Activated CD8-positive, alpha-beta T cell treated with anti-CD3 and anti-CD28 coated beads, Interleukin-2, amount 10 ng/mL, durations not matched to agents 7 days and 5 days (primary cell): ENCODE measurements at regions not wholly inside any gene's neighbourhood (a gene's known extent, or its start where the extent isn't known, plus 50 kb on each side); places are given as distances from the start of the nearest gene placed in this dataset.
"Not testable (repeated sequence)": the region's sequence is repeated elsewhere in the genome, so short reads cannot be mapped to it uniquely, and the experiment has no call there.

Experiments
- ATAC-seq: fragments of 150-1000 bp; cut with Tn5 transposase; one replicate; pipeline ENCODE4 v1.10.0; 2021; ENCODE audit warnings: moderate library complexity
- CTCF ChIA-PET: fragments of 350-600 bp; sonication (Branson Sonifier 250); formaldehyde crosslinking; loops from one replicate; lab custom pipeline; 2021; ENCODE audit warnings: antibody characterized with exemption; lab: Charles Lee
- POLR2A ChIA-PET: fragments of 350-600 bp; sonication (Branson Sonifier 250); formaldehyde crosslinking; loops from one replicate; lab custom pipeline; 2021; ENCODE audit warnings: antibody characterized with exemption; lab: Charles Lee
- DNase-seq: peaks from one replicate; pipeline ENCODE4 v3.0.0-alpha.2; 2020
- H3K27ac Mint-ChIP-seq: one replicate; pipeline ENCODE4 v1.8.0; 2021; ENCODE audit warnings: mild to moderate bottlenecking, mixed read lengths
- H3K27me3 Mint-ChIP-seq: one replicate; pipeline ENCODE4 v1.8.0; 2021; ENCODE audit warnings: low read depth, mixed read lengths
- H3K36me3 Mint-ChIP-seq: one replicate; pipeline ENCODE4 v1.8.0; 2021; ENCODE audit warnings: low read depth, mixed read lengths
- H3K4me1 Mint-ChIP-seq: one replicate; pipeline ENCODE4 v1.8.0; 2021; ENCODE audit warnings: low read depth, mixed read lengths
- H3K4me3 Mint-ChIP-seq: one replicate; pipeline ENCODE4 v1.8.0; 2021; ENCODE audit warnings: mild to moderate bottlenecking, mixed read lengths
- H3K9me3 Mint-ChIP-seq: one replicate; pipeline ENCODE4 v1.8.0; 2022; ENCODE audit warnings: mixed read lengths; ENCODE audit not compliant: insufficient read depth

- ATAC-seq, result no peak
- H3K36me3 Mint-ChIP-seq, result no peaks in the 10 kb centered on the region
Observed at GRCh38 chrX:40893251-40893910, 158.0 kb upstream of the MED14 start.

DNA sequence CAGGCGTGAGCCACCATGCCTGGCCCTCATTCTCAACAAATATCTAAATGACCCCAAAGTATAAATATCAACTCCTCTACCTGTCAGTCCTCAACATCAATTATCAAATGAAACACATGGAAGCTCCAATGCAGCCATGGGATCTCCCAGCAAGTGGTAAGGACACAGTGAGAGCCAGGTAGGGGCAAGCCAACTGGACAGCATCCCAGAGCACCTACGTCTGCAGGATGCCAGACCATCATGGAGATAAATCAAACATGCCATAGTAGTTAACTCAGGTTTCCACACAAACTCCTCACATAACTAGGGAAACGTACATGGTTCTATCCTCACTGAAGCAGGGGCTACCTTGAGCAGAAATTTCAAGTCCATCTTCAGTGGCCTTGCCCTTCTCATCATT lies 159.9 kb upstream of the MED14 start:
- Mint-ChIP-seq H3K4me1 (no peaks in the 10 kb centered on the region), H3K36me3 (no peaks in the 10 kb centered on the region), H3K27me3 (no peaks in the 10 kb centered on the region), H3K27ac (no peak overlapping the region), H3K4me3 (no peak overlapping the region), H3K9me3 (peaks cover 9% of the 10 kb centered on the region)
- ChIA-PET POLR2A (no interaction called here), CTCF (interaction anchor here (1.1 kb wide), 1 partner anchor 18 kb away, joined by 3 read pairs; no protein-coding TSS in a partner anchor)
- ATAC-seq, result no peak
- no peak for DNase-seq

More at GRCh38 chrX:40893251-40893910, 158.0 kb upstream of the MED14 start:
- Mint-ChIP-seq H3K4me1 (no peaks in the 10 kb centered on the region), H3K9me3 (peaks cover 9% of the 10 kb centered on the region), H3K4me3 (no peak overlapping the region), H3K27me3 (no peaks in the 10 kb centered on the region), H3K27ac (no peak overlapping the region)
- DNase-seq, result no peak
- ChIA-PET CTCF (no interaction called here), POLR2A (no interaction called here)

GRCh38 chrX:40897718-40898270 lies 162.5 kb upstream of the MED14 start:
- ChIA-PET CTCF (no interaction called here), POLR2A (no interaction called here)
- Mint-ChIP-seq H3K36me3 (no peaks in the 10 kb centered on the region), H3K27me3 (peaks cover 3% of the 10 kb centered on the region), H3K4me3 (no peak overlapping the region), H3K27ac (no peak overlapping the region), H3K9me3 (no peaks in the 10 kb centered on the region), H3K4me1 (no peaks in the 10 kb centered on the region)
- ATAC-seq, result no peak
- no peak for DNase-seq

DNA sequence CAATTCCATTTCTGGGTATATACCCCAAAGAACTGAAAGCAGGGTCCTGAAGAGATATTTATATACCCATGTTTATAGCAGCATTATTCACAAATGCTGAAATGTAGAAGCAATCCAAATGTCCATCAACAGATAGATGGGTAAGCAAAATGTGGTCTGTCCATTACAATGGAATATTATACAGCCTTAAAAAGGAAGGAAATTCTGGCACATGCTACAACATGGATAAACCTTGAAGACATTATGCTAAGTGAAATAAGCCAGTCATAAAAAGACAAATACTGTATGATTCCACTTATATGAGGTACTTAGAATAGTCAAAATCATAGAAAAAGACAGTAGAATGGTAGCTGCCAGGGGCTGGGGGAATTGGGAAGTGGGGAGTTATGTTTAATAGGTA lies 169.4 kb upstream of the MED14 start:
- H3K9me3 Mint-ChIP-seq, POLR2A ChIA-PET, ATAC-seq, H3K4me3 Mint-ChIP-seq, H3K27ac Mint-ChIP-seq, CTCF ChIA-PET, H3K27me3 Mint-ChIP-seq, H3K4me1 Mint-ChIP-seq, H3K36me3 Mint-ChIP-seq, DNase-seq: not testable (repeated sequence)

GRCh38 chrX:40908026-40908425 lies 172.7 kb upstream of the MED14 start:
- Mint-ChIP-seq H3K27me3 (no peaks in the 10 kb centered on the region), H3K27ac (no peak overlapping the region), H3K4me3 (no peak overlapping the region), H3K36me3 (no peaks in the 10 kb centered on the region), H3K4me1 (no peaks in the 10 kb centered on the region), H3K9me3 (no peaks in the 10 kb centered on the region)
- ATAC-seq (no peak), DNase-seq (no peak)
- ChIA-PET CTCF (no interaction called here), POLR2A (no interaction called here)

- POLR2A ChIA-PET, result no interaction called here
- Mint-ChIP-seq H3K4me1 (no peaks in the 10 kb centered on the region), H3K4me3 (no peak overlapping the region), H3K9me3 (no peaks in the 10 kb centered on the region), H3K36me3 (no peaks in the 10 kb centered on the region), H3K27me3 (no peaks in the 10 kb centered on the region), H3K27ac (no peak overlapping the region)
- CTCF ChIA-PET, result no interaction called here
- ATAC-seq, result no peak
- no peak for DNase-seq
Observed at GRCh38 chrX:40908857-40909475, 173.6 kb upstream of the MED14 start.

DNA sequence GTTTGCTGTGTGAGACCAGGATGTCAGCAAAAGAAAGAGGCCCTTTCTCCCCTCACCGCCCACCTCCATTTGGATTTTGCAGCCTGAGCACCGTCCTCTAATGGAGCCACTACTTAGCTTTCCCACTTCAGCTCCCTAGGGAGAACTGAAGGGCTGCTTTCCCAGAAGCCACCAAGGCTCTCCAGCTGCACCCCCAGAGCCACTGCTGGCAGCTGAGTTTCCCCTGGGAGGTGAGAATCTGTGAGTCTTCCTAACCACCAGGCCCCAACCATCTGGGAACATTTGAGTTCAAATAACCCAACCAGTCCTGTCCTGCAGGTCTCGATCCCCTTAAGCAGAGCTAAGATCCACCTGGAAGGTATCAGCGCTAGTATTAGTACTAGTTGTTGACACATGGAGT lies 173.1 kb upstream of the USP9X start:
- no peaks in the 10 kb centered on the region for H3K27me3 Mint-ChIP-seq
- CTCF ChIA-PET, result no interaction called here
- H3K4me3 Mint-ChIP-seq, result no peak overlapping the region
- H3K4me1 Mint-ChIP-seq, result no peaks in the 10 kb centered on the region
- no peaks in the 10 kb centered on the region for H3K36me3 Mint-ChIP-seq
- DNase-seq (no peak), ATAC-seq (no peak)
- H3K27ac Mint-ChIP-seq, result no peak overlapping the region
- no peaks in the 10 kb centered on the region for H3K9me3 Mint-ChIP-seq
- POLR2A ChIA-PET, result interaction anchor here (0.6 kb wide), 1 partner anchor 28 kb away, joined by 3 read pairs; no protein-coding TSS in a partner anchor

DNA sequence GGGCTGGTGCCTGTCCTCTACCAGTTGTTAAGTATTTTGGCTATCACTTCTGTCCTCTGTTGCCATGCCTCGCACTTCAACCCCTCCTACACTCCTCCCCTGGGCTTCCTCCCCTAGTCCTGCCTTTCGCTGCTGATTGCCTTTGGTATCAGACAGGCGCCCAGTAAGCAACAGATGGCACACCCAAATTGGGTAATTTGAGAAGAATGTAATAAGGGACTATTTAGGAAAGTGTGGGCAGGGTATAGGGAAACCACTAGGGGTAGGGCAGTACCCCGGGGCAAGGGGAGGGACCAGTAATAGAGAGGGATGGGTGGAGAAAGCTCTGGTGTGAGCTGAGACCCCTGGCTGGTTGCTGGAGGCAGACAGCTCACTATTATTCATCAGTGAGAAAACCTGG lies 172.7 kb upstream of the USP9X start:
- no peaks in the 10 kb centered on the region for H3K4me1 Mint-ChIP-seq
- no peaks in the 10 kb centered on the region for H3K9me3 Mint-ChIP-seq
- ATAC-seq (no peak), DNase-seq (no peak)
- POLR2A ChIA-PET, result no interaction called here
- CTCF ChIA-PET, result no interaction called here
- H3K4me3 Mint-ChIP-seq, result no peak overlapping the region
- H3K36me3 Mint-ChIP-seq, result no peaks in the 10 kb centered on the region
- no peak overlapping the region for H3K27ac Mint-ChIP-seq
- no peaks in the 10 kb centered on the region for H3K27me3 Mint-ChIP-seq

GRCh38 chrX:40920351-40920750 lies 164.9 kb upstream of the USP9X start:
- Mint-ChIP-seq H3K4me3 (no peak overlapping the region), H3K36me3 (no peaks in the 10 kb centered on the region), H3K9me3 (no peaks in the 10 kb centered on the region), H3K4me1 (no peaks in the 10 kb centered on the region), H3K27me3 (no peaks in the 10 kb centered on the region), H3K27ac (no peak overlapping the region)
- ChIA-PET CTCF (no interaction called here), POLR2A (no interaction called here)
- no peak for ATAC-seq
- no peak for DNase-seq

DNA sequence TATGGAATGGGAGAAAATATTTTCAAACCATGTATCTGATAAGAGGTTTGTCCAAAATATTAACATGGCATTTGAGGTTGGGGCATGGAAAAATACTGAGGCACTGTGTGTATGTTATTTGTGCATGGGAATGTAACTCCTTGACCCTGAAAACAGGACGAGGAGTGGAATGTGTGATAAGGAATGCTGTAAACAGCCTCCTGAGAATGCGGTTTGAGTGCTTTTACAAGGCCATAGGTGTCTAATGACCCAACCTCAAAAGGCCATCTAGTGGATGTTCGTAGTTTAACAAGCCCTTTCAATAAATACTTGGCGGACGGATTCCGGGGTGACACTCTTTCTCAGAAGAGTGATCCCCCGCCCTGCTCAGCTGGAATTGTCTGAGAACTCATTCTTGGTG lies 162.9 kb upstream of the USP9X start:
- ATAC-seq, result no peak
- Mint-ChIP-seq H3K36me3 (no peaks in the 10 kb centered on the region), H3K4me1 (no peaks in the 10 kb centered on the region), H3K27me3 (no peaks in the 10 kb centered on the region), H3K9me3 (no peaks in the 10 kb centered on the region), H3K4me3 (no peak overlapping the region), H3K27ac (no peak overlapping the region)
- POLR2A ChIA-PET, result no interaction called here
- CTCF ChIA-PET, result interaction anchor here (0.9 kb wide), 1 partner anchor 193 kb away, joined by 3 read pairs; no protein-coding TSS in a partner anchor
- no peak for DNase-seq

DNA sequence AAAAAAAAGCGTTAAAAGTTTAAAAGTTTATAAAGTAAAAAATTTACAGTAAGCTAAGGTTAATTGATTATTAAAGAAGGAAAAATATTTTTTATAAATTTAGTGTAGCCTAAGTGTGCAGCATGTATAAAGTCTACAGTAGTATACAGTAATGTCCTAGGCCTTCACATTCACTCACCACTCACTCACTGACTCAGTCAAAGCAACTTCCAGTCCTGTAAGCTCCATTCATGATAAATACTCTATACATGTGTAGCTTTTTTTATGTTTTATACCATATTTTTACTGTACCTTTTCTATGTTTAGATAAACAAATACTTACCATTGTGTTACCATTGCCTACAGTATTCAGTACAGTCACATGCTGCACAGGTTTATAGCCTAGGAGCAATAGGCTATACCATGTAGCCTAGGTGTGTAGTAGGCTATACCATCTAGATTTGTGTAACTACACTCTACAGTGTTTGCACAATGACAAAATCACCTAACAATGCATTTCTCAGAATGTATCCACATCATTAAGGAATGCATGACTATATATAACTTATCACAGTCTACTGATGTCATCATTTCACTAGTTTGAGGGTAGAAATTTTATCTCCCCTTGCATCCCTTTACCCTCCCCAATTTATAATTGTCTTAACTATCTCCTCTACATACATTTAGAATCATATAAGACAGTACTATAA lies 158.4 kb upstream of the USP9X start:
- H3K36me3 Mint-ChIP-seq, H3K9me3 Mint-ChIP-seq, H3K27ac Mint-ChIP-seq: not testable (repeated sequence)

DNA sequence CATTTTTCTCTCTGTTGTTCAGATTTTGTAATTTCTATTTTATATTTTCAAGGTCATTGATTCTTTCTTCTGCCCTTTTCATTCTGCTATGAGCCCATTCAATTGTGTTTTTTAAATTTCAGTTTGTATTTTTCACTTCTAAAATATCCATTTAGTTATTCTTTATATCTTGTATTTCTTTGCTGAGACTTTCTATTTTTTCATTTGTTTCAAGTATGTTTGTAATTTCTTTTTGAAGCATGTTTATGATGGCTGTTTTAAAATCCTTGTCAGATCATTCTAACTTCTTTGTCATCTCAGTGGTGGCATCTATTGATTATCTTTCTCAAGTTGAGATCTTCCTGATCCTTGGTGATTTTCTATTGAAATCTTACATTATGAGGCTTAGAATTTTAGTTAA lies 157.2 kb upstream of the USP9X start:
- H3K36me3 Mint-ChIP-seq, result peaks cover under 1% of the 10 kb centered on the region
- POLR2A ChIA-PET, result no interaction called here
- H3K9me3 Mint-ChIP-seq, result peaks cover 8% of the 10 kb centered on the region
- CTCF ChIA-PET, result no interaction called here
- H3K4me1 Mint-ChIP-seq, result peaks cover 8% of the 10 kb centered on the region
- DNase-seq (no peak), ATAC-seq (no peak)
- H3K4me3 Mint-ChIP-seq, result no peak overlapping the region
- no peak overlapping the region for H3K27ac Mint-ChIP-seq
- H3K27me3 Mint-ChIP-seq, result no peaks in the 10 kb centered on the region

More for the DNA sequence above, 158.4 kb upstream of the USP9X start:
- H3K27me3 Mint-ChIP-seq, POLR2A ChIA-PET, DNase-seq, H3K4me3 Mint-ChIP-seq, H3K4me1 Mint-ChIP-seq, ATAC-seq: not testable (repeated sequence)
- CTCF ChIA-PET, result interaction anchor here (1.0 kb wide), 1 partner anchor 49 kb away, joined by 3 read pairs; no protein-coding TSS in a partner anchor
